K562 (cell line): ENCODE measurements at regions not wholly inside any gene's neighbourhood (a gene's known extent, or its start where the extent isn't known, plus 50 kb on each side); places are given as distances from the start of the nearest gene placed in this dataset.

Experiments used
- ATAC-seq: fragments of 200-7000 bp; cut with Tn5 transposase; 3 replicates; pipeline ENCODE4 v1.9.1; 2020; ENCODE audit warnings: moderate library complexity
- BruUV-seq: library from RNA; stranded (reverse); fragments of 400-500 nt; replicated peaks from 2 replicates; lab custom pipeline; 2021; lab: Mats Ljungman, UMichigan
- CTCF ChIA-PET: fragments of 300-600 bp; formaldehyde crosslinking; extraction: SDS; loops from one replicate; lab custom pipeline; 2021; ENCODE audit warnings: low intra/inter-chr PET ratio; lab: Yijun Ruan, JAX
- POLR2A ChIA-PET: fragments of 300-600, 350-650 bp; sonication (Branson Sonifier 250); formaldehyde crosslinking; extraction: SDS; loops from one replicate; lab custom pipeline; 2021; ENCODE audit warnings: antibody characterized with exemption, inconsistent platforms; lab: Yijun Ruan, JAX
- DNase-seq, 4 experiments: peaks; one replicate each; pipeline versions ENCODE4 v3.0.0 to v3.0.0-alpha.2; 2011 to 2018; ENCODE audit warnings: low spot score in 3 of 4, mixed read lengths in 3 of 4; ENCODE audit errors: extremely low read depth in 1 of 4
- FAIRE-seq: peaks from 2 replicates; lab custom pipeline; 2011; peaks lifted over from hg19 to GRCh38; lab: Jason Lieb, UNC
- H2AFZ ChIP-seq: 2 replicates; pipeline ENCODE4 v1.6.0; 2011; ENCODE audit warnings: low read depth, low read length, control low read depth, inconsistent platforms
- H3K27ac ChIP-seq: fragments of 200-600 bp; 3 replicates; pipeline ENCODE4 v1.8.0; 2011; ENCODE audit warnings: low read depth, mild to moderate bottlenecking, control low read depth, inconsistent platforms, low read length, moderate library complexity, mixed read lengths; ENCODE audit errors: extremely low read depth
- H3K27me3 ChIP-seq, 2 experiments: fragments of 300-600 bp in 1 of 2; 2 replicates in 1 of 2; 3 replicates in 1 of 2; pipeline versions ENCODE4 v1.6.0 to v1.8.0; 2011; ENCODE audit warnings: inconsistent platforms in 2 of 2, low read length in 2 of 2, mild to moderate bottlenecking in 1 of 2, mixed read lengths in 1 of 2, moderate library complexity in 1 of 2; ENCODE audit not compliant: control insufficient read depth in 2 of 2, insufficient read depth in 2 of 2
- H3K36me3 ChIP-seq: fragments of 300-600 bp; 3 replicates; pipeline ENCODE4 v1.8.0; 2011; ENCODE audit warnings: mild to moderate bottlenecking, low read length, inconsistent platforms; ENCODE audit not compliant: control insufficient read depth, insufficient read depth
- H3K4me1 ChIP-seq, 2 experiments: fragments of 200-600 bp in 1 of 2; replicated peaks in 1 of 2; 2 replicates in 1 of 2; 3 replicates in 1 of 2; pipeline versions ENCODE4 v1.5.1 to v1.8.0; 2011; ENCODE audit warnings: inconsistent platforms in 2 of 2, low read length in 2 of 2, mild to moderate bottlenecking in 1 of 2, mixed read lengths in 1 of 2, moderate library complexity in 1 of 2; ENCODE audit not compliant: control insufficient read depth in 2 of 2, insufficient read depth in 2 of 2
- H3K4me2 ChIP-seq: 2 replicates; pipeline ENCODE4 v1.6.1; 2011; ENCODE audit warnings: low read length, control low read depth, inconsistent platforms, mixed read lengths; ENCODE audit not compliant: insufficient read depth
- H3K4me3 ChIP-seq: fragments of 200-600 bp; sonication (generic), shearing (Covaris generic); 2 replicates; pipeline ENCODE4 v1.5.1; 2016; ENCODE audit warnings: control low read depth, inconsistent platforms
- H3K79me2 ChIP-seq: fragments of 200-600 bp; 3 replicates; pipeline ENCODE4 v1.8.0; 2011; ENCODE audit warnings: low read length, inconsistent platforms; ENCODE audit not compliant: control insufficient read depth, insufficient read depth
- H3K9ac ChIP-seq, 2 experiments: 2 replicates each; pipeline versions ENCODE4 v1.6.0 to v1.6.1; 2011; ENCODE audit warnings: low read depth in 2 of 2, low read length in 2 of 2, control low read depth in 1 of 2, inconsistent platforms in 1 of 2, mild to moderate bottlenecking in 1 of 2, mixed read lengths in 1 of 2; ENCODE audit not compliant: insufficient read depth in 1 of 2
- H3K9me1 ChIP-seq: one replicate; pipeline ENCODE4 v1.6.0; 2011; ENCODE audit warnings: inconsistent platforms, mild to moderate bottlenecking, low read length, moderate library complexity; ENCODE audit not compliant: control insufficient read depth, insufficient read depth
- H3K9me3 ChIP-seq: replicated peaks from 2 replicates; pipeline ENCODE4 v1.5.1; 2011; ENCODE audit warnings: low read depth, low read length, inconsistent platforms; ENCODE audit not compliant: control insufficient read depth, insufficient read depth
- H4K20me1 ChIP-seq: replicated peaks from 2 replicates; pipeline ENCODE4 v1.6.1; 2011; ENCODE audit warnings: low read length, inconsistent platforms, mixed read lengths; ENCODE audit not compliant: control insufficient read depth, insufficient read depth
- BACH1 ChIP-seq: fragments of 200-800 bp; sonication (Bioruptor generic); IDR thresholded peaks from 2 replicates; pipeline ENCODE4 v1.6.1; 2016; ENCODE audit warnings: missing genetic modification characterization, missing compliant biosample characterization
- C11orf30 ChIP-seq: fragments of 450-650 bp; IDR thresholded peaks from 2 replicates; pipeline ENCODE4 v1.6.1; 2016; ENCODE audit warnings: low read depth, mild to moderate bottlenecking
- CBX3 ChIP-seq, 2 experiments: IDR thresholded peaks; 1 replicate in 1 of 2; 2 replicates in 1 of 2; pipeline ENCODE4 v1.6.1; 2012; ENCODE audit warnings: inconsistent platforms in 2 of 2, low read length in 2 of 2, borderline replicate concordance in 1 of 2, control low read depth in 1 of 2
- COPS2 ChIP-seq: fragments of 450-650 bp; conservative IDR thresholded peaks from 2 replicates; pipeline ENCODE4 v1.6.1; 2016; ENCODE audit warnings: mild to moderate bottlenecking, moderate library complexity
- FOXA1 ChIP-seq: fragments of 450-650 bp; IDR thresholded peaks from 2 replicates; pipeline ENCODE4 v1.6.1; 2016; ENCODE audit warnings: mild to moderate bottlenecking, borderline replicate concordance
- GTF2F1 ChIP-seq: IDR thresholded peaks from 2 replicates; pipeline ENCODE4 v1.6.1; 2011; ENCODE audit warnings: low read depth, low read length, improper control_type of control experiment
- HCFC1 ChIP-seq: IDR thresholded peaks from 2 replicates; pipeline ENCODE4 v1.6.1; 2012; ENCODE audit warnings: low read depth, low read length, improper control_type of control experiment
- HNRNPK ChIP-seq: fragments of 200-400 bp; formaldehyde crosslinking; IDR thresholded peaks from one replicate; pipeline ENCODE4 v1.6.1; 2018; ENCODE audit warnings: mild to moderate bottlenecking, low read depth, low read length; ENCODE audit not compliant: poor library complexity, severe bottlenecking
- IRF9 ChIP-seq: fragments of 450-650 bp; IDR thresholded peaks from 2 replicates; pipeline ENCODE4 v1.6.1; 2016; ENCODE audit warnings: missing biosample characterization, missing genetic modification characterization
- KLF10 ChIP-seq: fragments of 250-450 bp; sonication (Bioruptor Pico); IDR thresholded peaks from 2 replicates; pipeline ENCODE4 v1.6.1; 2021; ENCODE audit warnings: matching md5 sums
- NELFE ChIP-seq: IDR thresholded peaks from 2 replicates; pipeline ENCODE4 v1.6.1; 2011; ENCODE audit warnings: mild to moderate bottlenecking; ENCODE audit not compliant: insufficient read depth, insufficient read length
- NFYB ChIP-seq: IDR thresholded peaks from 2 replicates; pipeline ENCODE4 v1.6.1; 2011; ENCODE audit warnings: mild to moderate bottlenecking, moderate library complexity; ENCODE audit not compliant: insufficient read length; ENCODE audit errors: extremely low read depth
- RBFOX2 ChIP-seq: fragments of 200-400 bp; formaldehyde crosslinking; IDR thresholded peaks from 2 replicates; pipeline ENCODE4 v1.6.1; 2017; ENCODE audit warnings: low read depth, mild to moderate bottlenecking, low read length, moderate library complexity
- SIN3A ChIP-seq, 2 experiments: fragments of 150-350 bp in 1 of 2; IDR thresholded peaks; 2 replicates each; pipeline ENCODE4 v1.6.1; 2011 to 2016; ENCODE audit warnings: borderline replicate concordance in 2 of 2, low read depth in 2 of 2, low read length in 2 of 2, mild to moderate bottlenecking in 2 of 2, moderate library complexity in 2 of 2; ENCODE audit not compliant: control insufficient read depth in 1 of 2
- SUPT5H ChIP-seq: fragments of 450-650 bp; IDR thresholded peaks from 2 replicates; pipeline ENCODE4 v1.6.1; 2016
- TBL1XR1 ChIP-seq, 2 experiments: IDR thresholded peaks; 2 replicates each; pipeline ENCODE4 v1.6.1; 2012; ENCODE audit warnings: improper control_type of control experiment in 2 of 2, low read length in 2 of 2, mild to moderate bottlenecking in 1 of 2
- ZFP36 ChIP-seq: fragments of 150-350 bp; IDR thresholded peaks from 2 replicates; pipeline ENCODE4 v1.6.1; 2018; ENCODE audit warnings: low read length, low read depth; ENCODE audit not compliant: partially characterized antibody
- ZNF668 ChIP-seq: fragments of 250-450 bp; sonication (Bioruptor Pico); IDR thresholded peaks from 2 replicates; pipeline ENCODE4 v1.8.0; 2022; ENCODE audit warnings: mild to moderate bottlenecking, inconsistent platforms
- ZNF696 ChIP-seq: fragments of 250-450 bp; sonication (Bioruptor Pico); conservative IDR thresholded peaks from 2 replicates; pipeline ENCODE4 v1.4.0; 2020; ENCODE audit warnings: mild to moderate bottlenecking, moderate library complexity
- WGBS: fragments of 100-300 bp; shearing (Covaris generic); methylation state at CpG from one replicate; pipeline ENCODE4 v1.1.6; 2016; ENCODE audit warnings: low coverage, mixed read lengths; ENCODE audit not compliant: insufficient coverage; ENCODE audit errors: missing lambda C conversion rate; 5-methylcytosine and 5-hydroxymethylcytosine counted together
- in situ Hi-C: fragments of 300-500 bp; cut with MboI; formaldehyde crosslinking; loops from 4 replicates; pipeline ENCODE4 v1.15.0; 2018; ENCODE audit warnings: inconsistent platforms, mixed read lengths
- intact Hi-C: fragments of 100-400 bp; cut with micrococcal nuclease; formaldehyde crosslinking; loops from 2 replicates; pipeline ENCODE4 v1.14.2; 2022
- TF ChIP-seq, protein P1 (sequence below): fragments of 450-650 bp; IDR thresholded peaks from 2 replicates; pipeline ENCODE4 v1.7.0; 2016; ENCODE audit warnings: borderline replicate concordance

DNA sequence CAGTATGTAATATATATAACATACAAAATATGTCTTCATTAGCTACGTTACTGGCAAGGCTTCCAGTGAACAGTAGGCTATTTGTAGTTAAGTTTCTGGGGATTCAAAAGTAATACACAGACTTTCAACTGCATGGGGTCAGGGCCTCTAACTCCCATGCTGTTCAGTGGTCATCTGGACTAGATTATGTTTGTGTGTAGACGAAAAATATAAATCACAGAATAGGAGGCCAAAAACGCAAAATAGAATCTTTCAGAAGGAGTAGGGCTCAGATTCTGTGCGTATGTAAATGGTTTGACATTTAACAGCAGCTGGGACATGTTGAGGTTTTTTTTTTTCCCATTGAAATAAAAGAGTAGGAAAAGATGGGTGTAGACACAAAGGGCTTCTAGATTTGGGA, 1048.7 kb upstream of the WWC1 start:
- CTCF ChIA-PET, result no interaction called here
- no peaks in the 10 kb centered on the region for H3K36me3 ChIP-seq
- H3K4me2 ChIP-seq, result no peak overlapping the region
- in situ Hi-C loops (no loop called here), intact Hi-C loops (no loop called here)
- DNase-seq (no peak), FAIRE-seq (no peak), ATAC-seq (no peak)
- H3K79me2 ChIP-seq, result no peaks in the 10 kb centered on the region
- H3K27ac ChIP-seq, result no peak overlapping the region
- 2% methylated on average over 4 of the region's 4 CpGs for WGBS
- no peaks in the 10 kb centered on the region for H4K20me1 ChIP-seq
- TF ChIP-seq SIN3A (IDR thresholded peaks at IDR 0.05; ENCODE audit: borderline replicate concordance in 2 of 2, control insufficient read depth in 1 of 2, low read depth in 2 of 2, low read length in 2 of 2) (no peak), ZNF696 (CRISPR knock-in tag) (no peak), HNRNPK (no peak), TBL1XR1 (IDR thresholded peaks at IDR 0.05; ENCODE audit: low read length in 2 of 2) (no peak), SUPT5H (no peak), COPS2 (no peak), GTF2F1 (no peak), C11orf30 (no peak), NELFE (no peak), KLF10 (CRISPR knock-in tag) (no peak), BACH1 (tag) (no peak), IRF9 (tag) (no peak), ZFP36 (no peak), HCFC1 (no peak), RBFOX2 (no peak), ZNF668 (CRISPR knock-in tag) (no peak), FOXA1 (no peak), NFYB (no peak), CBX3 (IDR thresholded peaks at IDR 0.05; ENCODE audit: borderline replicate concordance in 1 of 2, low read length in 2 of 2) (no peak)
- TF ChIP-seq, protein P1, sequence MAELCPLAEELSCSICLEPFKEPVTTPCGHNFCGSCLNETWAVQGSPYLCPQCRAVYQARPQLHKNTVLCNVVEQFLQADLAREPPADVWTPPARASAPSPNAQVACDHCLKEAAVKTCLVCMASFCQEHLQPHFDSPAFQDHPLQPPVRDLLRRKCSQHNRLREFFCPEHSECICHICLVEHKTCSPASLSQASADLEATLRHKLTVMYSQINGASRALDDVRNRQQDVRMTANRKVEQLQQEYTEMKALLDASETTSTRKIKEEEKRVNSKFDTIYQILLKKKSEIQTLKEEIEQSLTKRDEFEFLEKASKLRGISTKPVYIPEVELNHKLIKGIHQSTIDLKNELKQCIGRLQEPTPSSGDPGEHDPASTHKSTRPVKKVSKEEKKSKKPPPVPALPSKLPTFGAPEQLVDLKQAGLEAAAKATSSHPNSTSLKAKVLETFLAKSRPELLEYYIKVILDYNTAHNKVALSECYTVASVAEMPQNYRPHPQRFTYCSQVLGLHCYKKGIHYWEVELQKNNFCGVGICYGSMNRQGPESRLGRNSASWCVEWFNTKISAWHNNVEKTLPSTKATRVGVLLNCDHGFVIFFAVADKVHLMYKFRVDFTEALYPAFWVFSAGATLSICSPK, result no peak
- POLR2A ChIA-PET, result no interaction called here
- H3K4me3 ChIP-seq, result no peak overlapping the region
- no peaks in the 10 kb centered on the region for H3K4me1 ChIP-seq
- no peaks in the 10 kb centered on the region for H3K27me3 ChIP-seq
- no peak overlapping the region for H3K9ac ChIP-seq
- H3K9me3 ChIP-seq, result no peaks in the 10 kb centered on the region
- H3K9me1 ChIP-seq, result no peaks in the 10 kb centered on the region
- BruUV-seq, result no TSS peak
- no peak overlapping the region for H2AFZ ChIP-seq
